Mucosa of descending colon (tissue), 3 donors: ENCODE measurements at regions not wholly inside any gene's neighbourhood (a gene's known extent, or its start where the extent isn't known, plus 50 kb on each side); places are given as distances from the start of the nearest gene placed in this dataset.
"Not testable (repeated sequence)": the region's sequence is repeated elsewhere in the genome, so short reads cannot be mapped to it uniquely, and the experiment has no call there.

Experiments used
- ATAC-seq: fragments of 200-7000 bp; cut with Tn5 transposase; one replicate; pipeline ENCODE4 v1.9.1; 2020; ENCODE audit warnings: mild to moderate bottlenecking, moderate library complexity
- DNase-seq, 3 donors: peaks; one replicate each; pipeline ENCODE4 v3.0.0-alpha.2; 2020
- H3K36me3 ChIP-seq: fragments of 200-600 bp; one replicate; pipeline ENCODE4 v1.8.0; 2021; ENCODE audit warnings: low read depth, mild to moderate bottlenecking
- H3K4me1 ChIP-seq: fragments of 200-600 bp; one replicate; pipeline ENCODE4 v1.8.0; 2021; ENCODE audit warnings: low read depth, mild to moderate bottlenecking
- H3K4me3 ChIP-seq: fragments of 200-600 bp; one replicate; pipeline ENCODE4 v1.8.0; 2021; ENCODE audit warnings: mild to moderate bottlenecking
- H3K9me3 ChIP-seq: fragments of 200-600 bp; one replicate; pipeline ENCODE4 v1.8.0; 2021; ENCODE audit warnings: mild to moderate bottlenecking
- intact Hi-C, 2 donors: fragments of 100-400 bp; cut with DNase I in 1 of 2; cut with micrococcal nuclease in 1 of 2; formaldehyde crosslinking; loops; one replicate each; pipeline versions ENCODE4 v1.11.0 to v1.11.1; 2022; cut with DNase I, micrococcal nuclease
- TF ChIP-seq, protein P1 (sequence below): fragments of 200-600 bp; IDR thresholded peaks from one replicate; pipeline ENCODE4 v1.8.0; 2022; ENCODE audit warnings: antibody characterized with exemption, mild to moderate bottlenecking
- donor health status: DM: no; HTN: no; CAD: no; lungs with moderate emphysema.
- donor health status: DM: no; HTN: no; CAD: no.
- donor health status: DM: no; HTN: yes; CAD: no.

DNA sequence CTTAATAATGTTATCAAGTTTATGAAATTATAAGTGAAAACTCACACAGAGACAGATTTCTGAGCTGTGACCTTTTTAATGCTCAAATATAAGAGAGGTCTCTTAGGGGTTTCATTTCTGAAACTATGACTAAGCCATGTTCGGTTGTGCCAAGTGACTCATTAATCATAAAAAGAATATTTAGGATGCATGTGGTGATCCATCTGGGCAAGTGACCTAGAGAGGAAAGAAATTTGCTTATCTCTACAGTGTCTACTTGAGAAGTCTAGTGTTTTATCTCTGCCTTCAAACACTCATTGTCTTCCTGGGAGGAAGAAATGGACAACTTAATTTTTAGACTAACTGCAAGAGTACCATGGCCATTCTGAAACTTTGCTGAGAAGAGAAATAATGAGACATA is 545.3 kb upstream of the GRID2 start:
- no peak overlapping the region for H3K4me3 ChIP-seq
- ATAC-seq, result no peak
- intact Hi-C loops, result no loop called here

DNA sequence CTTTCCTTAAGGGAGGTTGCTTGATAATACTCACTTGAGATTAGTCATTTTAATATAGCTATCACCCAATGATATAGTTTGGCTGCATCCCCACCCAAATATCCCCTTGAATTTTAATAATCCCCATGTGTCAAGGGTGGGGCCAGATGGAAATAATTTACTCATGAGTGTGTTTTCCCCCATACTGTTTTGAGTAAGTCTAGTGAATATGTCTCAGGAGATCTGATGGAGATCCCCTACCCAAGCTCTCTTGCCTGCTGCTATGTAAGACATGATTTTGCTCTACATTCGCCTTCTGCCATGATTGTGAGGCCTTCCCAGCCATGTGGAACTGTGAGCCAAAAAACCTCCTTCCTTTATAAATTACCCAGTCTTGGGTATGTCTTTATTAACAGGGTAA is 539.7 kb upstream of the GRID2 start:
- TF ChIP-seq, protein P1, sequence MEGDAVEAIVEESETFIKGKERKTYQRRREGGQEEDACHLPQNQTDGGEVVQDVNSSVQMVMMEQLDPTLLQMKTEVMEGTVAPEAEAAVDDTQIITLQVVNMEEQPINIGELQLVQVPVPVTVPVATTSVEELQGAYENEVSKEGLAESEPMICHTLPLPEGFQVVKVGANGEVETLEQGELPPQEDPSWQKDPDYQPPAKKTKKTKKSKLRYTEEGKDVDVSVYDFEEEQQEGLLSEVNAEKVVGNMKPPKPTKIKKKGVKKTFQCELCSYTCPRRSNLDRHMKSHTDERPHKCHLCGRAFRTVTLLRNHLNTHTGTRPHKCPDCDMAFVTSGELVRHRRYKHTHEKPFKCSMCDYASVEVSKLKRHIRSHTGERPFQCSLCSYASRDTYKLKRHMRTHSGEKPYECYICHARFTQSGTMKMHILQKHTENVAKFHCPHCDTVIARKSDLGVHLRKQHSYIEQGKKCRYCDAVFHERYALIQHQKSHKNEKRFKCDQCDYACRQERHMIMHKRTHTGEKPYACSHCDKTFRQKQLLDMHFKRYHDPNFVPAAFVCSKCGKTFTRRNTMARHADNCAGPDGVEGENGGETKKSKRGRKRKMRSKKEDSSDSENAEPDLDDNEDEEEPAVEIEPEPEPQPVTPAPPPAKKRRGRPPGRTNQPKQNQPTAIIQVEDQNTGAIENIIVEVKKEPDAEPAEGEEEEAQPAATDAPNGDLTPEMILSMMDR, result no peak
- intact Hi-C loops, result no loop called here
- no peak for ATAC-seq
- no peak overlapping the region for H3K4me3 ChIP-seq
- no peak for DNase-seq
- H3K36me3 ChIP-seq, result no peaks in the 10 kb centered on the region
- H3K4me1 ChIP-seq, result no peaks in the 10 kb centered on the region
- no peaks in the 10 kb centered on the region for H3K9me3 ChIP-seq

More for the DNA sequence above, 545.3 kb upstream of the GRID2 start:
- TF ChIP-seq, protein P1, result no peak
- Histone ChIP-seq H3K4me1 (no peaks in the 10 kb centered on the region), H3K36me3 (no peaks in the 10 kb centered on the region), H3K9me3 (no peaks in the 10 kb centered on the region)
- no peak for DNase-seq

GRCh38 chr4:91769912-91770311 is 533.9 kb upstream of the GRID2 start:
- ATAC-seq (no peak), DNase-seq (no peak)
- no peaks in the 10 kb centered on the region for H3K36me3 ChIP-seq
- no peak overlapping the region for H3K4me3 ChIP-seq
- H3K9me3 ChIP-seq, result no peaks in the 10 kb centered on the region
- intact Hi-C loops, result no loop called here
- TF ChIP-seq, protein P1, result no peak
- H3K4me1 ChIP-seq, result no peaks in the 10 kb centered on the region

DNA sequence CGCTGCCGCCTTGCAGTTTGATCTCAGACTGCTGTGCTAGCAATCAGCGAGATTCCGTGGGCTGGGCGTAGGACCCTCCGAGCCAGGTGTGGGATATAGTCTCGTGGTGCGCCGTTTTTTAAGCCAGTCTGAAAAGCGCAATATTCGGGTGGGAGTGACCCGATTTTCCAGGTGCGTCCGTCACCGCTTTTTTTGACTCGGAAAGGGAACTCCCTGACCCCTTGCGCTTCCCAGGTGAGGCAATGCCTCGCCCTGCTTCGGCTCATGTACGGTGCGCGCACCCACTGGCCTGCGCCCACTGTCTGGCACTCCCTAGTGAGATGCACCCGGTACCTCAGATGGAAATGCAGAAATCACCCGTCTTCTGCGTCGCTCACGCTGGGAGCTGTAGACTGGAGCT is 512.1 kb upstream of the GRID2 start:
- H3K9me3 ChIP-seq, H3K4me3 ChIP-seq, H3K36me3 ChIP-seq, H3K4me1 ChIP-seq, ATAC-seq, intact Hi-C loops: not testable (repeated sequence)
- DNase-seq, result peak; percentile 1 to 31 (median 31)

- intact Hi-C loops, result no loop called here
- TF ChIP-seq, protein P1, result no peak
- no peak for DNase-seq
- Histone ChIP-seq H3K4me3 (no peak overlapping the region), H3K9me3 (no peaks in the 10 kb centered on the region), H3K4me1 (no peaks in the 10 kb centered on the region), H3K36me3 (no peaks in the 10 kb centered on the region)
- ATAC-seq, result no peak
These were observed 507.8 kb upstream of the GRID2 start for GRCh38 chr4:91795947-91796346.

DNA sequence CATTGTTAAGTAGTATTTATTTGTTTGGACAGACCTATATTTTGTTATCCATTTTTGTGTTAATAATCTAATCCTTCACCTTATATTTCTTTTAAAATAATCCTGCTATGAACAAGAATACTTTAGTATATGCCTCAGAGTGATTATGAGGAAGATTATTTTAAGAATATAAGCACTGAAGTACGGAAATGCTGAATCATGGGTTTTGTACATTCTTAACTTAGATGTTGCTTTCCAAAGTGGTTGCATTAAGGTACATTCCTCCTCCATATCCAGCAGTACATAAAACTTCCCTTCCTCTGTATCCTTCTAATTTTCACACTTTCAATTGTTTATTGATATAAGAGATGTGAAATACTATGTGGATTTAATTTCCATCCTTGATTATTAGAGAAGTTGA is 491.4 kb upstream of the GRID2 start:
- no peak for ATAC-seq
- DNase-seq, result no peak
- H3K4me1 ChIP-seq, result no peaks in the 10 kb centered on the region
- TF ChIP-seq, protein P1, result no peak
- H3K36me3 ChIP-seq, result no peaks in the 10 kb centered on the region
- H3K9me3 ChIP-seq, result no peaks in the 10 kb centered on the region
- intact Hi-C loops, result no loop called here
- H3K4me3 ChIP-seq, result no peak overlapping the region
